Endodermal cell (in vitro differentiated cells): ENCODE measurements at regions not wholly inside any gene's neighbourhood (a gene's known extent, or its start where the extent isn't known, plus 50 kb on each side); places are given as distances from the start of the nearest gene placed in this dataset.

Experiments used
- DNase-seq: peaks from one replicate; pipeline ENCODE4 v3.0.0-alpha.2; 2017
- H3K27ac ChIP-seq: 2 replicates; pipeline ENCODE4 v1.5.1; 2013; ENCODE audit warnings: mild to moderate bottlenecking, low read depth, low read length, moderate library complexity
- H3K27me3 ChIP-seq: 2 replicates; pipeline ENCODE4 v1.6.1; 2013; ENCODE audit warnings: mild to moderate bottlenecking, low read length, moderate library complexity; ENCODE audit not compliant: insufficient read depth, control insufficient read depth, poor library complexity, severe bottlenecking
- H3K36me3 ChIP-seq: 2 replicates; pipeline ENCODE4 v1.7.0; 2013; ENCODE audit warnings: mild to moderate bottlenecking, low read length, moderate library complexity; ENCODE audit not compliant: control insufficient read depth, insufficient read depth
- H3K4me1 ChIP-seq: one replicate; pipeline ENCODE4 v1.7.0; 2013; ENCODE audit warnings: low read length; ENCODE audit not compliant: control insufficient read depth, insufficient read depth
- H3K4me3 ChIP-seq: 2 replicates; pipeline ENCODE4 v1.5.1; 2013; ENCODE audit warnings: mild to moderate bottlenecking, low read length, moderate library complexity
- H3K9ac ChIP-seq: 2 replicates; pipeline ENCODE4 v1.6.1; 2013; ENCODE audit warnings: mild to moderate bottlenecking, low read length, moderate library complexity; ENCODE audit not compliant: poor library complexity, severe bottlenecking; ENCODE audit errors: extremely low read depth
- H3K9me3 ChIP-seq: 2 replicates; pipeline ENCODE4 v1.6.1; 2013; ENCODE audit warnings: mild to moderate bottlenecking, low read length, moderate library complexity; ENCODE audit not compliant: control insufficient read depth
- H3K27ac Mint-ChIP-seq: 2 replicates; pipeline ENCODE4 v1.8.0; 2020; ENCODE audit warnings: mixed read lengths
- H3K27me3 Mint-ChIP-seq: 2 replicates; pipeline ENCODE4 v1.8.0; 2021; ENCODE audit warnings: mild to moderate bottlenecking, mixed read lengths; ENCODE audit not compliant: insufficient read depth
- H3K36me3 Mint-ChIP-seq: 2 replicates; pipeline ENCODE4 v1.8.0; 2020; ENCODE audit warnings: low read depth, mixed read lengths
- H3K4me1 Mint-ChIP-seq: 2 replicates; pipeline ENCODE4 v1.8.0; 2020; ENCODE audit warnings: mixed read lengths
- H3K4me3 Mint-ChIP-seq: 2 replicates; pipeline ENCODE4 v1.8.0; 2020; ENCODE audit warnings: mild to moderate bottlenecking, moderate library complexity, mixed read lengths
- H3K9me3 Mint-ChIP-seq: 2 replicates; pipeline ENCODE4 v1.8.0; 2020; ENCODE audit warnings: mild to moderate bottlenecking, mixed read lengths
- CTCF ChIP-seq: fragments of 200-600 bp; sonication (generic); conservative IDR thresholded peaks from 2 replicates; pipeline ENCODE4 v1.5.0; 2021; ENCODE audit warnings: antibody characterized with exemption, mild to moderate bottlenecking
- WGBS, 2 experiments: methylation state at CpG; one replicate each; pipeline versions ENCODE4 v1.1.5 to v1.1.7; 2013; ENCODE audit warnings: missing lambda C conversion rate in 2 of 2, mixed read lengths in 1 of 2; ENCODE audit not compliant: insufficient coverage in 1 of 2, insufficient read length in 1 of 2; 5-methylcytosine and 5-hydroxymethylcytosine counted together

DNA sequence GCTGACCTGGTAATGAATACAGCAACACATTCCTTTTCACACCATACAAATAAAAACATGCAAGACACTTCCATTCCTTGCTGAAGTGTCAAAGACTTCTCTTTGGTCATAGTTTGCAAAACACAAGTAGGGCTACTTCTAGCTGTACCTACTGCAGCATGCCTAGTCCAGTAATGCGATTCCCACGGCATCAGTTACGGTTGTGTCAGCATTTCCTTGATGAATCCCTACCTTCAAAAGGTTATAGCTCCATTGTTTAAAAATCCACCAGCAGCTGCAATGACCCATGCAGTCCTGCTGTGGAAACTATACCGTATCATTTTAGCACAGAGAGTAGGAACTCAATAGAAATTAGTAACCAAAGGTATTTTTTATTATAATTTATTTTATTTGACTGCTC, 1371.5 kb downstream of the EPHA7 start:
- Mint-ChIP-seq H3K4me3 (no peak overlapping the region), H3K9me3 (no peaks in the 10 kb centered on the region)

GRCh38 chr6:92047152-92047850, 1372.1 kb downstream of the EPHA7 start:
- H3K27me3 Mint-ChIP-seq: no peaks in the 10 kb centered on the region
- no peak for DNase-seq
- no peak overlapping the region for H3K9ac ChIP-seq
- no peaks in the 10 kb centered on the region for H3K9me3 Mint-ChIP-seq
- no peak overlapping the region for H3K4me3 ChIP-seq
- H3K27ac ChIP-seq: peak overlapping the region; percentile 47
- 87 to 95% methylated on average over 4 of the region's 4 CpGs for WGBS, 2 experiments
- H3K4me3 Mint-ChIP-seq: no peak overlapping the region
- no peaks in the 10 kb centered on the region for H3K4me1 Mint-ChIP-seq
- no peaks in the 10 kb centered on the region for H3K36me3 Mint-ChIP-seq
- no peak overlapping the region for H3K27ac Mint-ChIP-seq
- no peaks in the 10 kb centered on the region for H3K36me3 ChIP-seq
- no peaks in the 10 kb centered on the region for H3K4me1 ChIP-seq
- H3K9me3 ChIP-seq: no peaks in the 10 kb centered on the region
- no peaks in the 10 kb centered on the region for H3K27me3 ChIP-seq
- no peak for TF ChIP-seq CTCF

More for the DNA sequence above, 1371.5 kb downstream of the EPHA7 start:
- Mint-ChIP-seq H3K4me1 (no peaks in the 10 kb centered on the region), H3K27me3 (no peaks in the 10 kb centered on the region), H3K36me3 (no peaks in the 10 kb centered on the region), H3K27ac (no peak overlapping the region)
- Histone ChIP-seq H3K27ac (no peak overlapping the region), H3K4me1 (no peaks in the 10 kb centered on the region), H3K36me3 (no peaks in the 10 kb centered on the region), H3K9ac (no peak overlapping the region), H3K9me3 (no peaks in the 10 kb centered on the region), H3K4me3 (no peak overlapping the region), H3K27me3 (no peaks in the 10 kb centered on the region)
- TF ChIP-seq CTCF: no peak
- no peak for DNase-seq
- 76 to 95% methylated on average over 4 of the region's 4 CpGs for WGBS, 2 experiments

- Histone ChIP-seq H3K27ac (no peak overlapping the region), H3K9me3 (no peaks in the 10 kb centered on the region), H3K27me3 (no peaks in the 10 kb centered on the region), H3K4me1 (no peaks in the 10 kb centered on the region), H3K36me3 (no peaks in the 10 kb centered on the region), H3K9ac (no peak overlapping the region), H3K4me3 (no peak overlapping the region)
- TF ChIP-seq CTCF: no peak
- H3K4me1 Mint-ChIP-seq: no peaks in the 10 kb centered on the region
- H3K27me3 Mint-ChIP-seq: no peaks in the 10 kb centered on the region
- no peaks in the 10 kb centered on the region for H3K9me3 Mint-ChIP-seq
- no peak for DNase-seq
- no peaks in the 10 kb centered on the region for H3K36me3 Mint-ChIP-seq
- no peak overlapping the region for H3K4me3 Mint-ChIP-seq
- H3K27ac Mint-ChIP-seq: no peak overlapping the region
These were observed 1375.0 kb downstream of the EPHA7 start for GRCh38 chr6:92044312-92044711.
